ENCODE measurements at regions not wholly inside any gene's neighbourhood (a gene's known extent, or its start where the extent isn't known, plus 50 kb on each side); places are given as distances from the start of the nearest gene placed in this dataset.
"Not testable (repeated sequence)": the region's sequence is repeated elsewhere in the genome, so short reads cannot be mapped to it uniquely, and the experiment has no call there.

GRCh38 chr2:234373481-234374149 is 123.3 kb downstream of the ARL4C start:
- DNase-seq, result no peak

- no peak for DNase-seq
Observed at GRCh38 chr2:234373060-234373459, 123.8 kb downstream of the ARL4C start.

- DNase-seq, result no peak
Observed at GRCh38 chr2:234372506-234372905, 124.4 kb downstream of the ARL4C start.

- peak; percentile 31 for DNase-seq
Observed at GRCh38 chr2:234368861-234369261, 128.0 kb downstream of the ARL4C start.

- no peak for DNase-seq
Observed at GRCh38 chr2:234366891-234367290, 130.0 kb downstream of the ARL4C start.

GRCh38 chr2:234364661-234365060 is 132.2 kb downstream of the ARL4C start:
- DNase-seq, result no peak

- DNase-seq, result no peak
Observed at GRCh38 chr2:234363647-234364294, 133.1 kb downstream of the ARL4C start.

- peak; percentile 78 for DNase-seq
Observed at GRCh38 chr2:234363011-234363487, 133.8 kb downstream of the ARL4C start.

GRCh38 chr2:234360313-234360975 is 136.4 kb downstream of the ARL4C start:
- DNase-seq, result not testable (repeated sequence)

- no peak for DNase-seq
Observed at GRCh38 chr2:234357666-234358065, 139.2 kb downstream of the ARL4C start.

- DNase-seq, result no peak
Observed at GRCh38 chr2:234355808-234356365, 141.0 kb downstream of the ARL4C start.

- no peak for DNase-seq
Observed at GRCh38 chr2:234355021-234355720, 141.7 kb downstream of the ARL4C start.

- DNase-seq, result no peak
Observed at GRCh38 chr2:234352270-234352669, 144.6 kb downstream of the ARL4C start.

GRCh38 chr2:234351866-234352265 is 145.0 kb downstream of the ARL4C start:
- DNase-seq, result not testable (repeated sequence)

GRCh38 chr2:234348081-234348480 is 148.8 kb downstream of the ARL4C start:
- DNase-seq, result no peak

- DNase-seq, result no peak
Observed at GRCh38 chr2:234345921-234346320, 151.0 kb downstream of the ARL4C start.

GRCh38 chr2:234344012-234344411 is 152.9 kb downstream of the ARL4C start:
- no peak for DNase-seq

GRCh38 chr2:234343372-234343771 is 153.5 kb downstream of the ARL4C start:
- DNase-seq, result no peak

GRCh38 chr2:234341306-234341985 is 155.4 kb downstream of the ARL4C start:
- no peak for DNase-seq

- no peak for DNase-seq
Observed at GRCh38 chr2:234339501-234339900, 157.4 kb downstream of the ARL4C start.

GRCh38 chr2:234339011-234339410 is 157.9 kb downstream of the ARL4C start:
- DNase-seq, result no peak

- DNase-seq, result peak; percentile 89
Observed at GRCh38 chr2:234335661-234336228, 161.1 kb downstream of the ARL4C start.

Data from DMS79 (cell line).